IMR-90 (cell line): ENCODE measurements at regions not wholly inside any gene's neighbourhood (a gene's known extent, or its start where the extent isn't known, plus 50 kb on each side); places are given as distances from the start of the nearest gene placed in this dataset. TPM values are rescaled to one million over a fixed set of nuclear protein-coding genes. Genes with fewer than 3 reads are reported as not detected.

Experiments used
- microRNA-seq, 2 experiments: library from miRNA; stranded (forward) in 1 of 2; unstranded in 1 of 2; fragments of 10-50 nt in 1 of 2; fragments of <30 nt in 1 of 2; gene quantifications in 1 of 2; microRNA quantifications in 1 of 2; one replicate each; pipeline versions ENCODE3 to v1.1.0; 2013 to 2020; ENCODE audit not compliant: insufficient read depth in 1 of 2, insufficient read length in 1 of 2, unreplicated experiment in 1 of 2
- small RNA-seq, 5 experiments: library from RNA; depleted of rRNA; stranded (forward); fragments of <200 nt; gene quantifications; one replicate each; pipeline ENCODE3, GENCODE V24; 2012

Small RNA genes in the stretch of these regions (microRNA-seq; reads per million reads assigned to microRNA genes)
- gene RN7SL499P (ENCODE audit: insufficient read depth, insufficient read length): not detected

Small RNA genes in the stretch of these regions (small RNA-seq; reads per million reads assigned to genes)
- gene RN7SL499P: 0 reads per million in 5 experiments
